GM21576 (cell line): ENCODE measurements at regions not wholly inside any gene's neighbourhood (a gene's known extent, or its start where the extent isn't known, plus 50 kb on each side); places are given as distances from the start of the nearest gene placed in this dataset.
"Not testable (repeated sequence)": the region's sequence is repeated elsewhere in the genome, so short reads cannot be mapped to it uniquely, and the experiment has no call there.

Experiments used
- ATAC-seq: cut with Tn5 transposase; IDR thresholded peaks from one replicate; pipeline ENCODE4 v1.9.1; 2021; ENCODE audit warnings: mild to moderate bottlenecking, moderate library complexity; ENCODE audit not compliant: unreplicated experiment

DNA sequence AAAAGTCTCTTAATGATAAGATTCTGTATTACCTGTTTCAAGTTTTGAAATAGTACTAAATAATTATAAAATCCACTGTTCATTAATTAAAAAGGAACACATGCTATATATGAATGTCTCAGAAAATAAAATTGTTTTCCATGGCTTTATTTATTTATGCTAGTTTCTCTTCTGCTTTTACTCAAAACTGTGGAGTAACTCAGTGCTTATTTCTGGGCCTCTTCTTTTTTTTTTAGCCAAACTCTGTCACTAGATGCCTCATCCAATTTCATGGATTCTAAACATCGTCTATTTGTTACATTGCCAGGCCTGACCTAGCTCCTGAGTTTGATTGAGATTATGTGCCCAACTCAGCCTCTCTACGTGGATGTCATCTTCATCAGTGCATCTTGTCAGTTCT, 1509.7 kb downstream of the MAT2B start:
- no peak for ATAC-seq

DNA sequence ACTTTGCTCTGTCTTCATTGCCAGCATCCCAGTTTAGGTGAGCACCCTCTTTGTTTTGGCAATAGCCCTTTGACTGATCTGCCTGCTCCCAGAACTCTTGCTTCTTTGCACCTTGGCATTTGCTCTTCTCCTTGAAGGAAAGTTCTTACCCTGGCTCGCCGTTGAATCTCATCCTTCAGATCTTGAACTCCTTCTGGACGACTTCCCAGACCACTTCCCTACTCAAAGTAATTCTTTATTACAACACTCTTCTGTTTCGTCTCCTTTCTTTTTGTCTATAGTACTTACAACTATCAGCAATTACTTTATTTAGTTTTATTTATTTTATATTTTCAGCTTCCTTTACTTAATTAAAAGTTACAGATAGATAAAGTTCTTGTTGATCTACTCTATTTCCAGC, 1510.1 kb downstream of the MAT2B start:
- no peak for ATAC-seq

DNA sequence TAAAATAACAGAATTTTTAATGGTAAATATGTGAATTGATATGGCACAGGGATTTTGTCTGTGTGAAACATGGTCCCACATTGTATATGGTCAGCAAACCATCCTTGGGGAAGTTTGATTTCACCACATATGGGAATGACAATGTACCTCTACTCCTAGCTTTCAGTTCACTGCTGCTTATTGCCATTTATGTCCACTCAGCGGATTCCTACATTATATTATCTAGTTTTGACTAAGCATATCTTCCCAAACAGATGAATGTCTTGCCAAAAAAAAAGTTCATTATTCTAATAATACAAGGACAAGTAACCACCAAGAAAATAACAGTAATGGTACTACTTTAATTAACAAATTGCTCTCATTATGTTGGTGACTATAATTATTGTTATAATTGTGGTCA, 1521.6 kb downstream of the MAT2B start:
- ATAC-seq: no peak

DNA sequence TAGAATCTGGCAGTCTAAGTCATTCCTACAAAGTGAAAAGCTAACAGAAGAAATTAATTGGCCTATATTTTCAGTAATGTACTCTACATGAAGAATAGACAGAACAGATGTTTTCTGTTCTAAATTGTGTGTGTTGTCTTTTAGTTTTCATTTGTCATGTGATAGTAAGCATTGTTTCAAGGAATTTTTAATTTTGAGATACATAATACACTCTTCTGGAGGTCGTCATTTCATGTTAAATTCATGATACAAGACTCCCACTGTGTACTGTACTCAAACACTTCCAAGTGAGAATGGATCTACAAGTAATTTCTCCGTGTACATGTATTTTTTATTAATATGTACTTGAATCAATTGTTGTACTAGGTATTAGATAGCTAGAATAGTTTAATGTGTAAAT, 1522.9 kb downstream of the MAT2B start:
- no peak for ATAC-seq

DNA sequence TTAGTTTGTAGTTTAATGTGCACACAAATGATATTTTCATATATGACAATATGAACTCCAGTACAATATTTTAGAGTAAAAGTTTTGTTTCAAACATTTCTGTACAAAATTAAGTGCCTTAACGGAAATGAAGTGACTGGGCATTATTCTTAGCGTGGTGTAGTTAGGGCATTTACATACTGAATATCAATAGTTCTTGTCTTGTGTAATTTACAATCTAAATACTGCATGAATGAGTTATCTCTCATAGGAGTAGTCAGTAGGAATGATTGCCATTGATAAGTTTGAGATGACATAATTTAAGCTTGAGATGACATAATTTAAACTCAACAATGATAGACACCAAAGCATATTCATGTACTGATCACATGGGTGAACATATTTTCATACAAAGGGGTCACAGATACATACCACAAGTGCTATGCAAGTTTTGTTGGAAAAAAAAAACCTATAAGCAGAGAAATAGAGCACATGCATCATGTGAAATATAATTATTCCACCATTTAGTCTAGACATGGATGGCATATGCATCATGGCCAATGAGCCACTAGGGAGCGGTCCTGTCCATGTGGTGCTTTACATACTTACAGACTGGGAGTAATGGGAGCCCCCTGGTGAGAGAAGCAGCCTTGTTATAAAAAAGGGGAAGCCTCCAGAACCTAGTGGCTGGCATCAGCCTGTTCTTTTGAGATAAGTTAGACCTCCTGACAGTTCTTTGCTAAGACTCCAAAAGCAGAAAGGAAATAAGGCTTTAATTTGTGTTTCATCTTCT, 1523.9 kb downstream of the MAT2B start:
- ATAC-seq: no peak

DNA sequence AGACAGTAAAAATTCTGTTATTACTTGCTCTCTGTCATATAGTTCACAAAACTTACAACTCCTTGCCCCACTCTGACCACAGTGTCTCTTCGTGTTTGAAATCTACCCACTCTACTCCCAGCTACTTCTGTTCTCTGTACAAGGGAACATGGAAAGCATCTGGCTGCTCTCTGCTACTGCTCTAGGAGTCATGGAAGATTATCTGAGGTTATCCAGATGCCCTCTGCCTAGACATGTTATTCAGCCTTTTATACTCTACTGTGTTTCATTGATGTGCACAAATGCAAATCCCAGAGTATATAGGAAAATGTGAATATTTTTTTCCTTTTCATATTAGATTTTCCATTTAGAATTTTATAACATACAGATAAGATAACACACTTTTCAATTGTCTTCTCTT, 1525.6 kb downstream of the MAT2B start:
- no peak for ATAC-seq

DNA sequence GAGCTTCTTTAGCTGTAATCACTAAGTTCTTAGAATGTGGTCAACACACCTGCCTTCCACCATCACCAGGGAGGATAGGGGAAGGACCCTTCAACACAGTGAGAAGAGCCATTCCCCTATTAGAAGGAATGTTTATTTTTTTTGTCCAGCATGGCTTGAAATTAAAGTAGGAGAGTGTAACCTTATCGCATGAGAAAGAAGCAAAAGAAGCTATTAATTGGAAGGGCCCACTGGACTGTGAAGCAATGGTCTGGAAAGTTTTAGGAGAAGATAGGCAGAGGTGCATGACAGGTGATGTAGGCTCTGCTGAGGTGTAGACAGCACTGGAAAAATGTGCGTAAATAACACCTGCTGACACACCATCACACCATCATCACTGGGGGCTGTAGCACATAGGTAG, 1526.0 kb downstream of the MAT2B start:
- no peak for ATAC-seq

DNA sequence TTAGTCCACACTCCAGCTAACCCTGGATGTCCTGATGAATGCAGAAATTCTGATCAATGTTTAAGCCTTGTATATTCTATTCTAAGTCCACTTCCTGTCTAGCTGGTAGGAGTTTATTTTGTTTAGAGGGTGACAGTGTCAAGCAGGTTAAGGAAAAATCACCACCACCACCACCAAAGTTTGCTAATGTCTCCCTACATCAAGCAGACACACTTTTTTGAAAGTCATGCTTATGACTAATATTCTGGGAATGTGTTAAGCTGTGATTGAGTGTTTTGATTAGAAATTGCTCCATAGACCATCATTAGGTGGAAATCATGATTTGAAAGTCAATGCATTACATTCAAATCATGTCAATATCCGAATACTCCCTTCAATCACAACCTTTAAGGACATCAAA, 1530.1 kb downstream of the MAT2B start:
- no peak for ATAC-seq

DNA sequence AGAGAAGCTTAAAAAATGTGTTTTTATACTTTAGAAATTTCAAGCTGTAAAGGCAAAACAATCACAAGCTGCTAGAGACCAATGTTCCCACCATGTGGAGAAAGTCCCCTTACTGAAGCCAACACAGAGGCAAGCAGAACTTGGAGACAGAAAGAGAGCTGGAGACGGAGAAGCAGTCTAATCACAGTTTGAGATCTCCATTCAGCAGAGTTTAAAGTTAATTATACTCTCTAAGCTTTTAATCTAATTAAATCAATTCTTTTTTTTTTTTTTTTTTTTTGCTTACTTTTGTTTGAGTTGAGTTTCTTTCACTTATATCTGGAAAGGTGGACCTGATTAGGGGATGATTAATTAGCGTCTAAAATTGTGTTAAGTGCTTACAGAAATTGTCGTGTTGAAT, 1534.3 kb downstream of the MAT2B start:
- ATAC-seq: no peak

DNA sequence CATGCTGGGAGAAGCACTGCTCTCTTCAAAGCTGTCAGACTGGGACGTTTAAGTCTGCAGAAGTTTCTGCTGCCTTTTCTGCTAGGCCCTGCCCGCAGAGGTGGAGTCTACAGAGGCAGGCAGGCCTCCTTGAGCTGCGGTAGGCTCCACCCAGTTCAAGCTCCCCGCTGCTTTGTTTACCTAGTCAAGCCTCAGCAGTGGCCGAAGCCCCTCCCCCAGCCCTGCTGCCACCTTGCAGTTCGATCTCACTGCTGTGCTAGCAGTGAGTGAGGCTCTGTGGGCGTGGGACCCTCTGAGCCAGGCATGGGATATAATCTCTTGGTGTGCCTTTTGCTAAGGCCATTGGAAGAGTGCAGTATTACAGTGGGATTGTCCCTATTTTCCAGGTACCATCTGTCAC, 1540.5 kb downstream of the MAT2B start:
- ATAC-seq: not testable (repeated sequence)

DNA sequence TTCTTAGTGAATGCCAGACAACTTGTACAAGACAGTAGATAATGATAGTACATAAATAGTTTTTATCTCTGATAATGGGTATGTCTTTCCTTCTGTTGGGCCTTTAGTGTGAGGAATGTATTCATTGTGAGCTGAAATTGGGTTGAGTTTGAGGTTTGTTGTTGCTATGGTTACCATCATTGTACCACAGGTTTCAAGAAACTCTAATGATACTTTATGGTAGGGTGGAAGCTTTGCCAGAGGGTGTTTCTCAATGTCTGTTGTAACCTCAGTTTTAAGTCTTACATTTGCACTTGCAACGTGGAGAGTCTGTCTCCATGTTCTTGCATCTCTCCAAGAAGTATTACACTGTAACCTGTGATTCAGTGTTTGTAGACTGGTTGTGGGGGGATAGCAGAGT, 1550.1 kb downstream of the MAT2B start:
- ATAC-seq: no peak

DNA sequence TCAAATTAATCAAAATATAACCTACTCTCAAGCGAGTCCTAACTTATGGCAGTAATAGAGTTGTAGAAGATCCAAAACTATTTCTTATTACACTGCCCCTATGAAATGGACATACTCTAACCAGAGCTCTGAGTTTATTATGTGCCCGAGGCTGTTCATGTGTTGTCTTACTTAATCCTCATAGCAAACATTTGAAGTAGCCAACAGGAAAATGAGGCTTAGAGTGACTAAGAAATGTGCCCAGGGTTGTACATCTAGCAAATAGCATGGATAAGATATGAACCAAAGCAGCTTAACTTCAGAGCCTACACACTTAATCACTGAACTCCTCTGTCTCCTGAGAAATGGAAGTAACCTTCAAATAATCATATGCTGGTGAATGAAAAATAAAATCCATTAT, 1551.7 kb downstream of the MAT2B start:
- ATAC-seq: no peak

DNA sequence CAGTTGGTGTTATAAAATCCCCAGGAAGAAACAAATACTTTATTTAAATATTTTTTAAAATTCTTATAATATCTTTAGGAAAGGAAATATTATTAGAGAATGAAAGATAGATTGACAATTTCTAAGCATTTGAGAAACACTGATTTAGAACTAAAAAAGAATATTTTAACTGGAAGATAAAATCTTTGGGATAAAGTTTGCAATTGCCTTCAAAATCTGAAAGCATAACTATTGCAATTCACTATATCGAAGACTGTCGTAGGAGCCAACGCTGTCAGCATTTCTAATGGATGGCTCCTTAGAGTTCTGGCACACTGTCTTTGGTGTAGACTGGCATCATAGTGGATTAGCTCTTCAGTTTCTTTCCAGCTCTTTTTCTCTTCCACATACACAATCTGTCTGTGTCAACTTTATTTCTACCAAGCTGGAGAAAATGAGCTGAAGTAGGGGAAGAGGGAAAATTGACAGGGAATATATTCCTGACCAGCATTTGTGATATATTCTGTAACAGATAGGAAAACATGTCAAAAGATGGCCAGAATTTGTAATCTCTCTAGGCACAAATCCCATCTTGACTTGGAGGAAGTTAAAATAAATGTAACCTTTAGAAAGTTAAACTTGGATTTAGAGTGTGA, 1561.4 kb downstream of the MAT2B start:
- ATAC-seq: no peak

DNA sequence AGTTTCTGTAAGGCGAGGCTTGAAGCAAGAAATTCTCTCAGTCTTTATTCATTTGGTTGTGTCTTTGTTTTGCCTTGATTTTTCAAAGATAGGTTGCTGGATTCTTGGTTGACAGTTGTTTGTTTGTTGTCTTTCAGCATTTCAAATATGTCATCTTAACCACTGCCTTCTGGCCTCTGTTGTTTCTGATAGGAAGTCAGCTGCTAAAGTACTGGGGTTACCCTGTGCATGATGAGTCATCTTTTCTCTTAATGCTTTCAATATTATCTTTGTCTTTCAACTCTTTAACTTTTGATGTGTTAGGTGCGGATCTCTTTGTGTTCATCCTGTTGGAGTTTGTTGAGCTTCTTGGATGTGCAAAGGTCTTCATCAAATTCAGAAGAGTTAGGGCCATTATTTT, 1571.3 kb downstream of the MAT2B start:
- no peak for ATAC-seq

DNA sequence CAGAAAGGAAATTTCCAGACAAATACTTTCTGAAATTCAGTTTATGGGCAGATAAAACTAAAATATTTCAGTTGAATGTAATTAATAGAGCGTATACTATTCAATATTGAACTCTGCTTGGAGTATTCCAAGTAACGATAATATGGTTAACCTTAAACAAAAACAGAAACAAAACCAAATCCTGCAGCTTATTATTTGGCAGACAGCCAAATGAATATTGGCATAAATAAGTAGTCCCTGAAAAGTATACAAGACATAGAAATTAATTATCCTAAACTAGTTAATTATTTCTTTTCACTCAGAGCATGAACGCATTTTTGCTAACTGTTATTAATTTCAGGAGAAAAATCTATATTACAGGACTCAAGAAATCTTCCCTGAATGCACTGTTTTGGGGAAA, 1574.0 kb downstream of the MAT2B start:
- ATAC-seq: no peak

DNA sequence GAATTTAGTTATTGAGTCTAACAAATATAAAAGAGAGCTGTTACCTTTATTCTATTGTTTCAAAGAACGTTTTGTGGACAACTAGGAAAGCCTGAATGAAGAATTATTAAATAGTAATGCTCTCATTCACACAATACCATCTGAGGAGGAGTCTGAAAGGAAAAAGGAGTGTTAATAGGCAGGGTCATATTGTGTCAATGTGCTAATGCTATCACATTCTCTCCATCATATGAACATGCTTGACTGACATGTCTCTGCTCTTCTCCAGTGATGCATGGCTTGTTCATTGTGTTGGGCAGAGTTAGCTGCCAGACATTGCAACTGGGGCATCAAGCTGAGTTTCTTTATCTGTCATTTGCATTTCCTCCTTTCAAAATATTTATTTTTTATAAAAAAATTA, 1578.0 kb downstream of the MAT2B start:
- ATAC-seq: no peak

DNA sequence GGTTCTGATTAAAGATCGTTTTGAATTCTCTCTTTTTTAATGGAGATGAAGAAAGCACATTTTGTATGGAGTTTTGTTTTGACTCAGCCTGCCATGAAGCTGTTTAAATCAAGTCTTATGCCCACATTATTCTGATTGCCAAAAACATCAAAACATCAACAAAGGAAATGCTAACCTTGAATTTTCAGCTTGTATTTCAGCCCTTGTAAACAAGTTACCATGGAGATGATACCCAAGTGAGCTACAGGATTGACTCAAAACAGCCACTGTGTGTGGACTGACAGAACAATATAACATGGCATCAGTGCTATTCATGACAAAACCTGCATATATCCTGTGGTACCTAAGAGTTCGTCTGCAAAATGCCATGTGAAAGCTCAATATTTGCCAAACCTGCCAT, 1581.0 kb downstream of the MAT2B start:
- ATAC-seq: no peak

DNA sequence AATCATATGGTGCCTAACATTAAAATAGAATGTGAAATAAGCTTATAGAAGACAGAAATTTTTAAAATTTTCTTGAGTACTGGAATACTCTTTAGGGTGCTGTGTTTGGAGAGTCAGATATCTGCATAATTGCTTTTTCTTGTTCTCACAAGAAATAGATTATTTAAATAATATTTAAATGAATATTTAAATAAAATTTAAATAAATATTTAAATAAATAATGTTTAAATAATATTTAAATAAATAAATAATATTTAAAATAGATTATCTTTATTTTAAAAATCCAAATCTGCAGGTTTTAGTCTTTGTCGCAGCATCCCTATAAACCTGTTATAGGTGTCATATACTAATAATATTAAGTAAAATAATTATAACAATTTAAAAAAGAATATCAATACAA, 1589.4 kb downstream of the MAT2B start:
- ATAC-seq: no peak

DNA sequence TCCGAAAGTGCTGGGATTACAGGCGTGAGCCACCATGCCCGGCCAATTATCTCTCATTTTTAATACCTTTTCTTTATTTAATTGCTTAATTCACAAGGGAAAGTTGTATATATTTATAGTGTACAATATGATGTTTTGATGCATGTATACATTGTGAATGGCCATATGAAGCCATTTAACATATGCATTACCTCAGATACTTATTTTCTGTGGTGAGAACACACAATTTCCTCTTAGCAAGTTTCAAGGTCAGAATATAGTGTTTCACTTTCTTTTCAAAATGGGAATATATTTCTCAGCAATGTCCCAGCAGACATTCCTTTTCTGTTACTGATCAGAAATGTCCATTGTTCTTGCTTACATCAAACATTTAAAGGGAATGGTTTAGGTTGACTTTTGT, 1596.3 kb downstream of the MAT2B start:
- ATAC-seq: no peak

DNA sequence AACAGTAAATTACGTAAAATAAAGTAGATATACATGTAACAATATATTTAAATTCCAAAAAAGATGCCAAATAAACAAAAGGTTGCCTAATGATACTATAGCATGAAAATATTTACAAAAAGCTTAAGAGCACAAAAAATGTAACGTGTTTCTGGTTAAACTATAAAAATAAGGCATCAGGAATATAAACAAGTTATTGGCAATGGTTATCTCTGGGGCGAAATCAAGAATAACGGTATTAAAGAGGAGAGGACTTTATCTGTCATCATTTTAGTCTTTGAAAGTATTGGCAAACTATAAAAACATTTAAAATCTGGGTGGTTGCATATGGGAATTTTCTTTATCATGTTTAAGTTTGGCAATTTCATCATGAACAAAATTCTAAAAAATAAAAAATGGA, 1599.2 kb downstream of the MAT2B start:
- no peak for ATAC-seq

DNA sequence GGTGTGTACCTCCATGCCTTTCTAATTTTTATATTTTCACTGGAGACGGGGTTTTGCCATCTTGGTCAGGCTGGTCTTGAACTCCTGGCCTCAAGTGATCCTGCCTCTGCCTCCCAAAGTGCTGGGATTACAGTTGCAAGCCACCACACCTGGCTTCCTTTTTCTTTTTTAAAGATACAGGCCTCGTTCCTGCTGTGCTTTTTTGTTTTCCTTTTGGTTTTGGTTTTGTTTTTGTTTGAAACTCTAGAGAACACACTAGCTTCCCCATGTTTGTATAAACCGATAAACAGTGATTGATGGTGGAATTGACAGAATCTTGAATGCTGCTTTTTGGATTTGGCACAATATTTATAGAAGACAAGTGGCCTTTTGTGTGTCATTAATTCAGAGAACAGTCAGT, 1603.4 kb downstream of the MAT2B start:
- no peak for ATAC-seq

DNA sequence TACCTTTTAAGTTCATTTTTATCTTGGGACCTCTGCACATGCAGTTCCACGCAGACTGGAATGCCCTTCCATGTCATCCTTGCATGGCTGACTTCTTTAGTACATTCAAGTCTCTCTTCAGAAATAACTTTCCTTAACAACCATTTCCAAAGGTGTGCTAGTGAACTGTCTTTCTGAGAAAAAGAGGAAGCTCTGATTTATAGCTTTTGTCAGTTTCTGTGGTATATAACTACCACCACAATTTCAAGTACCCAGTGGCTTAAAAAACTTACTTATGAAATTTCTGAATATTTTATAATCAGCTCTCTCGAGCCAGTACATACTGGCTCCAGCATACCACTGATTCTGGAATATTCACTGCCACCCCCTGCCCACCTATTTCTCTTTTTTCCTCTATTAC, 1613.8 kb downstream of the MAT2B start:
- no peak for ATAC-seq

DNA sequence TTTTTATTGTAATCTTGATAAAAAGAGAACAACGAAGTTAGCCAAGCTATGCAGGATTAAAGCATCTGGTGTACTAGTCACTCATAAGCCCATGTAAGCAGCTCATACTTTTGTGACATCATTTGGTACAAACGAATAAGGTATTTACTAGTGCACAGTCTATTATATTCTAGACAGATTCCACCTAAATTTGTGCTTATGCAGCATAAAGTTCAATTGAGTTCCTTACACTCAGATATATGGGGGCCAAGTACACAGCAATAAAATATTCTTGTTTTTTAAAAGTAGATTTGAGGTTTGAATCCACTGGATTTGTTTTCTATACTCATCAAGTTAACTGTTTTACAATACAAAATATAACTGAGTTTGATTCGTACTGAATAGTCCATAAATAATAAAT, 1621.2 kb downstream of the MAT2B start:
- no peak for ATAC-seq
